GM19452 (cell line): ENCODE measurements at regions not wholly inside any gene's neighbourhood (a gene's known extent, or its start where the extent isn't known, plus 50 kb on each side); places are given as distances from the start of the nearest gene placed in this dataset.
"Not testable (repeated sequence)": the region's sequence is repeated elsewhere in the genome, so short reads cannot be mapped to it uniquely, and the experiment has no call there.

Source experiments
- ATAC-seq: cut with Tn5 transposase; IDR thresholded peaks from one replicate; pipeline ENCODE4 v1.9.1; 2021; ENCODE audit not compliant: unreplicated experiment

DNA sequence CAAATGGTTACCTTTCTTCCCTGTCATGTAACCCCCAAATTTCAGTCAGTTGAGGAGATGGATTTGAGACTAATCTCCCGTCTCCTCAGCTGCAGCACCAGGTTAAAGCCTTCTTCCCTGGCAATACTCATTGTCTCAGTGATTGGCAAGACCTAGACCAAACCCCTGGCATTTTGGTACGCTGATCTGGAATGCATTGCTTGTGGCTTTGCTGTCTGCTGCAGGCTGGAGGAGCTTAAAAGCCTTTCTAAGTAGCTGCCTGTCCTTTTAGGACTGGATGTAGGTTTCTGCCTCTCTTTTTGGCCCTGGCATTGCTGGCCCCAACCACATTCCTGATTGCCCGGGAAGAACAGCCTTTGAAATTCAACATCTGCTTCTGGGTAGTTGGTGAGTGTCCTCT, 729.6 kb upstream of the GJE1 start:
- no peak for ATAC-seq

DNA sequence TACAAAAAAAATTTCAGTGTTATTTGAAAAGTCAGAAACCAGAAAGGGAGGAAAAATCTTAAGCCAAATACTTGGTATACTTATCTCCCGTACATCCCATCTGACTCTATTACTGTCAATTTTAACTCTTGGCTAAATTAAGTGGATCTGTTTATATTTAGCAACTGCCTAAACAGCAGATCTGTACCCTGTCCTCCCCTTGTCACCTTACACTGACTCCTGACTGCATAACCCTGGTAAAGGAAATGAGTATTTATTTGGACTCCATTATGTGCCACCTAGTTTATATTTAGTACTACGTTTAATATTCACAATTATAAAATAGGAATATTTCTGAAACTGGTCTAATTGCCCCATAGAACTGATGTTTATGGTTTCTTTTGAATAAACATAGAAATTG, 730.2 kb upstream of the GJE1 start:
- ATAC-seq = no peak

GRCh38 chr6:141401851-141402250, 730.9 kb upstream of the GJE1 start:
- no peak for ATAC-seq

GRCh38 chr6:141401168-141401567, 731.6 kb upstream of the GJE1 start:
- ATAC-seq = no peak

- ATAC-seq = no peak
Observed at GRCh38 chr6:141398949-141399348, 733.8 kb upstream of the GJE1 start.

DNA sequence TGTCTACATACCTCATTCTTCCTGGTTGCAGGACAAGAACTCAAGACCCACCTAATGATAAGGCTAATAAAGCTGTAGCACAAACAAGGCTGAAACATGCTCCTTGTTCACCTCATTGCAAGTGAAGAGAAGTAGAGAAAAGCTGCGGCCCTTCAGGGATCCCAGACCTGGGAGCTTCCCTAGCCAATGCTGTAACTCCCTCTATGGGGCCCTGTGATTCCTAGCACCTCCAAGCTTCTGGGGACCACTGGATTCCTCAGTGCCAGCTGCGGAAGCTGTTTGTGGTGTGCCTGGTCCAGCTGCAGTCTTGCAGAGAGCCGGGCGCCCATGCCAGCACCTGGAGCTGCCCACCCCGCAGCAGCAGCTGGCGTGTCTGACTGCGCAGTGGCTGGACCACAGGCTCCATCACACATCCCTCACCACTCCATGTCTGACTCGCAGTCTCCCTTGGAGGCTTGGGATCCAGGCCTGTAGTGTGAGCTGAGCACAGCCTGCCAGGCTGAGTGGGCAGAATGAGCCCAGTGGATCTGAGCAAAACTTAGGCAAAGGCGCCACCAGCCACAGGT, 737.2 kb upstream of the GJE1 start:
- no peak for ATAC-seq

DNA sequence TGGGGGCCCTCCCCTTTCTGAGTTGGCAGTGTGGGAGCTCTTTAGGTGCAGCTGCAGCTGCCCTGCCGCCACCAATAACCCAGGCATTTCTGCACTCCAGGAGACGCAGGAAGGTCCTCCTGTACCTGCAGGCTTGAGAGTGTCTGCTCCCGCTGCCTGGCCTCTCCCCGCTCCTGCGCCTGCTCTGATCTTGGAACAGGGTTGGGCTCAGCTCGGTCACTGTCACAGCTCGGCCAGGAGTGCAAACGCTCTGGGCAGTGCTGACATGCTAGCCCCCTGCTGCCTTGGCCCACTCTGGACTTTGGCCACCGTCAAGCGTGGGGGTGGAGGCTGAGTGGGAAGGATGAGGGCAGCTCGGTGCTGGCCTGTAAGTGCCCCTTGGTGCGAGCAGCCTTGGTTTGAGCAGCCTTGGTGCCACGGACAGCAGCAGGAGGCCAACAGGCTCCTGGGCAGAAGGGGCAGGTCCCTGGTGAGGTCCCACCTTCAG, 738.1 kb upstream of the GJE1 start:
- no peak for ATAC-seq

GRCh38 chr6:141394125-141394536, 738.6 kb upstream of the GJE1 start:
- no peak for ATAC-seq

GRCh38 chr6:141393405-141394124, 739.2 kb upstream of the GJE1 start:
- ATAC-seq = no peak

DNA sequence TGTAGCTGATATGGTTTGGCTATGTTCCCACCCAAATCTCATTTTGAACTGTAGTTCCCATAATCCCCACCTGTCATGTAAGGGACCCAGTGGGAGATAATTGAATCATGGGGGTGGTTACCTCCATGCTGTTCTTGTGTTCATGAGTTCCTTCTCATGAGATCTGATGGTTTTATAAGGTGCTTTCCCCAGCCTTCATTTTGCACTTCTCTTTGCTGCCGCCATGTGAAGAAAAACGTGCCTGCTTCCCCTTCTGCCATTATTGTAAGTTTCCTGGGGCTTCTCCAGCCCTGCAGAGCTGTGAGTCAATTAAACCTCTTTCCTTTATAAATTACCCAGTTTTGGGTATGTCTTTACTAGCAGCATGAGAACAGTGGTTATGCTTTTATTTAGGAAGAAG, 741.6 kb upstream of the GJE1 start:
- ATAC-seq = not testable (repeated sequence)

DNA sequence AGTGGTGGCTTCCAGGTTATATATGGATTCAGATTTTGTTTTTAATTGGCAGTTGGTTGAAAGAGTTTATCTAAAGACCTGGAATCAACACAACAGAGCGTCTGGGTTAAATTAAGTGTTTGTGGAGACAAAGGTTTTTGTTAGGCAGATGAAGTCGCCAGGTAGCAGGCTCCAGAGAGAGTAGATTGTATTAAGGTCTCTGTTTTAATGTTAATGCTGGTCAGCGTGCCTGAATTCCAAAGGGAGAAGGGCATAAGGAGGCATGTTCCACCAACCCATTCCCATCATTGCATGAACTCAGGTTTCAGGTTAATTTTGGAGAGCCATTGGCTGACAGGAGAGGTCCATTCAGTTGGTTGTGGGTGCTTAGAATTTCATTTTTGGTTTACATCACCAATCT, 744.1 kb upstream of the GJE1 start:
- ATAC-seq = no peak

- ATAC-seq = no peak
Observed at GRCh38 chr6:141370438-141370837, 762.3 kb upstream of the GJE1 start.

GRCh38 chr6:141366796-141367195, 765.9 kb upstream of the GJE1 start:
- not testable (repeated sequence) for ATAC-seq

DNA sequence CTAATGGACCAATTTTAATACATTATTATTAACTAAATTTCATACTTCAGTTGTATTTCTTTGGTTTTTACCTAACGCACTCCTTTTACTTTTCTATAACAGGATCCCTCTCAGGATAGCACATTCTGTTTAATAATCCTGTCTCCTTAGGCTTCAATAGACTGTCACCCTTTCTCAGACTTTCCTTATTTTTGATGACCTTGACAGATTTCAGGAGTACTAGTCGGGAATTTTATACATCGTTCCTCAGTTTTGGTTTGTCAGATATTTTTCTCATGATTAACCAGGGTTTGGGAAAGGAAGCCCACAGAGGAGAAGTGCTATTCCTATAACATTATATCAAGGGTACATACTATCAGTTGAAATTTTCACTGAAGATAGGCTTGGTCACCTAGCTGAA, 768.0 kb upstream of the GJE1 start:
- no peak for ATAC-seq

- no peak for ATAC-seq
Observed at GRCh38 chr6:141364232-141364631, 768.5 kb upstream of the GJE1 start.

GRCh38 chr6:141361559-141361958, 771.2 kb upstream of the GJE1 start:
- no peak for ATAC-seq

DNA sequence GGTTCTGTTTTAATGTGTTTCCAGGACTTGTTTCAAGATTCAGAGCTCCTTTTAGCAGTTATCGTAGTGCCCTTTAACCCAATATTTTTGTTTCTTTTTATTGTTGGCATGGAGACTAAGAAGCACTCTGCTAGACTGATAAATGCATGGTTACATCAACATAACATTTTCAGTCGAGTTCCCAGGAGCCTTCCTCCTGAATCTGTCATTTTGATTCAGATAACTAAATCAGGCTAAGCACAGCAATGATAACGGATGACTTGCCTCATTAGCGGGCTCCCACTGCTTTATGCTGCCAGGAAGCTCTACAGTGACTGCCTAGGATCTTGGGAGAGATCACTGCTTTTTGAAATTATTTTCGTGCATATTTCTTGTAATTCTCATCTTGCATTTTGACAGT, 772.8 kb upstream of the GJE1 start:
- no peak for ATAC-seq

DNA sequence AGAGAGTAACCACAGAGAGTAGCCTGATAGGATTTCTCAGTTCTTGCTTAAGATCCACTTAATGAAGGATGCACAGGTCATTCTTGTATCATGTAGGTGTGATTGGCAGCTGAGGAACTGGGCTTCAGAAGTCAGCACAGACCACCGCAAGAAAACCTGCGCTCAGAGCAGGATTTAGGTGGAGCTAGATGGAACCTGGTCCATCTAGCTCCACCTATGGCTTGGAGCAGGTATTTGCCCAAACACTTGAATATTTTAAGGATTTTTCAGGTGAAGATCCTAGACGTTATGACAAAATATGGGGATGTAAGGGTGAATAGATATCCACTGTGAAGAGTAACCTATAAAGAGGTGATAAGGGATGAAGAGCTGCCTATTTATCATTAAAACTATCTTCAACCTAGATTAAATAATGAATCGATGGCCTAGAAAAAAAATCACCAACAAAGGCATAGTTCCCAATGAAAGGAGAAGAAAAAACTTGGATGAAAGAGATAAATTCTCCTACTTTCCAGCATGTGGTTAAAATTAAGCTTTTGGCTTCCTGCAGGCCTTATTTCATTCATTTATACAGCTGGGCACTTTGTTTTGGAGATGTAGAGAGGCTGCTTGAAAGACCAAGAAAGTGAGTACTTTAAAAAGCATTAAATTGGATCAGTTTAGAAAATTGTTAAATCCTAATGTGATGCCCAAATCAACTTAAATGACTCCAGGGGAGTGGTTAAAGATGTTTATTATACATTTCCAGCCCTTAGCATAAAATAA, 778.4 kb upstream of the GJE1 start:
- ATAC-seq = no peak

GRCh38 chr6:141351721-141352120, 781.0 kb upstream of the GJE1 start:
- no peak for ATAC-seq

GRCh38 chr6:141349710-141350109, 783.0 kb upstream of the GJE1 start:
- no peak for ATAC-seq

DNA sequence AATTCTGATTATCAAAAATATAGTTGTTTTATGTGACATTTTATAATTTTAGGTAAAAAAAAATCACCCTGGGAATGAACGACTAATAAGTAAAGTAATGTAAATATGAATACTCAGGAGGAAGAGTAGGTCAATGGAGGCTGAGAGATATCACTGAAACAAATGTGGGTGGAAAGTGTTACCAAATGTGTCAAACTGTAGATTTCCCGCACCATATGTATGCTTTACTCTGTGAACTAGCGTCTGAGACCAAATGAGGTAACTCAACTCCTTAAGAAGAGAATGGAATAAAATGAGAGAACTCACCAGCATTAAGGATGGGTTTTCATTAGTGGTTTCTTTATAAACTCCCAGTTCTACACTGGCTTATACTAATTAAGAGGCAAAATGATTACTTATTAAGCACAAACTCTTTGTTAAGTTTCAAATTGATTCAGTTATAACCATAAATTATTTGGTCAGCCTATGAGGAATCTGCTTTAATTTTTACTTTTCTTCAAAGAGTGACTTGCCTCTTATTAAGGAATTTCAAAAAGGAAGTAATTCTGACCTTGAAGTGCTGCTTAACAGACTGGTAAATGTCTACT, 784.7 kb upstream of the GJE1 start:
- ATAC-seq = no peak

DNA sequence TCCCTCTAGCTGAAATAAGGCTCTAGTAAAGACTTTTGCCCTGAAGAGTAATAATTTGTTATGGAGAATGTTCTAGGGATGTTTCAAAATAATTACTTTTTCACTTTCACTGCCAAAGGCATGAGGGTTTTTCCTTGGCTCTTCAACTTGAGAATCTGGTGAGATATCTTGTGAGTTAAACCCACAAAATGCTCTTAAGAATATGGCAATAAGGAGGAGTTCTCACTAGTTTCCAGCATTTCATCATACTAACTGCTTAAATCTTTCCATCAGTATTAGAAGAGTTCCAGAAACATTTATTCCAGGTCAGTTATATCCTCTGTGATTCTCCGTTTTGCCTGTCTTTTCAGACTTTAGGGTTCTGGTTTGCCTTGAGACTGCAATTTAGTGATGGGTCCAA, 785.6 kb upstream of the GJE1 start:
- ATAC-seq = no peak
